IMR-90 (cell line): ENCODE measurements at regions not wholly inside any gene's neighbourhood (a gene's known extent, or its start where the extent isn't known, plus 50 kb on each side); places are given as distances from the start of the nearest gene placed in this dataset.

Experiments used
- ATAC-seq: fragments of 200-7000 bp; cut with Tn5 transposase; 2 replicates; pipeline ENCODE4 v1.9.1; 2020; ENCODE audit warnings: low read depth, mild to moderate bottlenecking, moderate library complexity
- BruUV-seq: library from RNA; stranded (reverse); fragments of 400-500 nt; replicated peaks from 2 replicates; lab custom pipeline; 2021; lab: Mats Ljungman, UMichigan
- CTCF ChIA-PET: fragments of 300-600 bp; formaldehyde crosslinking; extraction: SDS; loops from one replicate; lab custom pipeline; 2021; ENCODE audit warnings: antibody characterized with exemption; lab: Yijun Ruan, JAX
- POLR2A ChIA-PET: fragments of 300-600 bp; sonication (Branson Sonifier 250); formaldehyde crosslinking; loops from one replicate; lab custom pipeline; 2022; ENCODE audit warnings: antibody characterized with exemption; ENCODE audit not compliant: unreplicated experiment; lab: Charles Lee
- DNase-seq: peaks from one replicate; pipeline ENCODE4 v3.0.0; 2013
- H2AFZ ChIP-seq: replicated peaks from 2 replicates; pipeline ENCODE3; 2013; ENCODE audit warnings: low read length, mild to moderate bottlenecking; ENCODE audit not compliant: poor library complexity
- H2AK5ac ChIP-seq: 2 replicates; pipeline ENCODE4 v1.6.1; 2013; ENCODE audit warnings: low read depth, low read length, inconsistent platforms
- H2AK9ac ChIP-seq: replicated peaks from 2 replicates; pipeline ENCODE3; 2013; ENCODE audit warnings: mild to moderate bottlenecking, low read depth, low read length, moderate library complexity; ENCODE audit not compliant: poor library complexity
- H2BK120ac ChIP-seq: 2 replicates; pipeline ENCODE4 v1.6.1; 2013; ENCODE audit warnings: low read depth, low read length, inconsistent platforms
- H2BK15ac ChIP-seq: 3 replicates; pipeline ENCODE4 v1.6.1; 2013; ENCODE audit warnings: low read depth, low read length, inconsistent platforms
- H2BK20ac ChIP-seq: 2 replicates; pipeline ENCODE4 v1.6.1; 2013; ENCODE audit warnings: low read depth, mild to moderate bottlenecking, inconsistent platforms, low read length, moderate library complexity
- H2BK5ac ChIP-seq: 2 replicates; pipeline ENCODE4 v1.6.1; 2013; ENCODE audit warnings: mild to moderate bottlenecking, low read depth, low read length, inconsistent platforms; ENCODE audit not compliant: poor library complexity, severe bottlenecking
- H3K14ac ChIP-seq: replicated peaks from 2 replicates; pipeline ENCODE4 v1.6.1; 2013; ENCODE audit warnings: low read depth, low read length, inconsistent platforms
- H3K18ac ChIP-seq: 2 replicates; pipeline ENCODE4 v1.6.1; 2013; ENCODE audit warnings: low read depth, low read length, control low read depth
- H3K23ac ChIP-seq: 2 replicates; pipeline ENCODE4 v1.6.1; 2013; ENCODE audit warnings: low read depth, low read length, inconsistent platforms
- H3K27ac ChIP-seq: 2 replicates; pipeline ENCODE4 v1.5.1; 2013; ENCODE audit warnings: mild to moderate bottlenecking, control low read depth, low read length; ENCODE audit not compliant: insufficient read depth
- H3K27me3 ChIP-seq: 2 replicates; pipeline ENCODE4 v1.6.1; 2013; ENCODE audit warnings: low read length; ENCODE audit not compliant: control insufficient read depth, insufficient read depth
- H3K36me3 ChIP-seq: 2 replicates; pipeline ENCODE4 v1.6.1; 2013; ENCODE audit warnings: low read length, mixed read lengths; ENCODE audit not compliant: control insufficient read depth, insufficient read depth
- H3K4ac ChIP-seq: 2 replicates; pipeline ENCODE4 v1.6.1; 2013; ENCODE audit warnings: low read depth, low read length, inconsistent platforms
- H3K4me1 ChIP-seq: 2 replicates; pipeline ENCODE4 v1.6.1; 2013; ENCODE audit warnings: low read length, mixed read lengths; ENCODE audit not compliant: control insufficient read depth, insufficient read depth
- H3K4me2 ChIP-seq: 2 replicates; pipeline ENCODE4 v1.6.1; 2013; ENCODE audit warnings: low read depth, mild to moderate bottlenecking, control low read depth, low read length, moderate library complexity
- H3K4me3 ChIP-seq: 2 replicates; pipeline ENCODE4 v1.5.1; 2013; ENCODE audit warnings: low read depth, mild to moderate bottlenecking, control low read depth, low read length, moderate library complexity; ENCODE audit not compliant: insufficient read depth
- H3K56ac ChIP-seq: 2 replicates; pipeline ENCODE4 v1.6.1; 2013; ENCODE audit warnings: low read length, inconsistent platforms; ENCODE audit not compliant: insufficient read depth; ENCODE audit errors: extremely low read depth
- H3K79me1 ChIP-seq, 2 experiments: 2 replicates each; pipeline ENCODE4 v1.6.1; 2013; ENCODE audit warnings: low read length in 2 of 2, inconsistent platforms in 1 of 2, low read depth in 1 of 2
- H3K9ac ChIP-seq: 2 replicates; pipeline ENCODE4 v1.6.1; 2013; ENCODE audit warnings: low read depth, low read length, control low read depth
- H3K9me1 ChIP-seq: 2 replicates; pipeline ENCODE4 v1.6.1; 2013; ENCODE audit warnings: low read length, inconsistent platforms; ENCODE audit not compliant: insufficient read depth
- H3K9me3 ChIP-seq: 2 replicates; pipeline ENCODE4 v1.6.1; 2013; ENCODE audit warnings: low read length; ENCODE audit not compliant: control insufficient read depth, insufficient read depth
- H4K20me1 ChIP-seq: 2 replicates; pipeline ENCODE4 v1.6.1; 2013; ENCODE audit warnings: low read length, inconsistent platforms; ENCODE audit not compliant: insufficient read depth
- H4K5ac ChIP-seq: 2 replicates; pipeline ENCODE4 v1.6.1; 2013; ENCODE audit warnings: mild to moderate bottlenecking, low read depth, low read length, control low read depth
- H4K8ac ChIP-seq, 2 experiments: 2 replicates each; pipeline ENCODE4 v1.6.1; 2013; ENCODE audit warnings: low read depth in 2 of 2, low read length in 2 of 2, control low read depth in 1 of 2, inconsistent platforms in 1 of 2
- H4K91ac ChIP-seq: 2 replicates; pipeline ENCODE4 v1.6.1; 2013; ENCODE audit warnings: low read depth, low read length, inconsistent platforms; ENCODE audit not compliant: insufficient read depth
- BHLHE40 ChIP-seq: fragments of 150-350 bp; IDR thresholded peaks from 2 replicates; pipeline ENCODE4 v1.6.1; 2016; ENCODE audit warnings: mild to moderate bottlenecking, low read depth, low read length
- CEBPB ChIP-seq: IDR thresholded peaks from 2 replicates; pipeline ENCODE4 v1.6.1; 2012; ENCODE audit warnings: low read depth, low read length, improper control_type of control experiment
- CHD1 ChIP-seq: IDR thresholded peaks from 2 replicates; pipeline ENCODE4 v1.6.1; 2012; ENCODE audit warnings: low read depth, low read length, improper control_type of control experiment
- FOS ChIP-seq: fragments of 150-350 bp; IDR thresholded peaks from 2 replicates; pipeline ENCODE4 v1.6.1; 2016; ENCODE audit warnings: low read depth, low read length
- MAFK ChIP-seq: IDR thresholded peaks from 2 replicates; pipeline ENCODE4 v1.6.1; 2012; ENCODE audit warnings: low read depth, low read length, improper control_type of control experiment
- MAZ ChIP-seq: IDR thresholded peaks from 2 replicates; pipeline ENCODE4 v1.6.1; 2012; ENCODE audit warnings: low read depth, mild to moderate bottlenecking, low read length, improper control_type of control experiment, moderate library complexity, borderline replicate concordance
- MXI1 ChIP-seq: IDR thresholded peaks from 2 replicates; pipeline ENCODE4 v1.6.1; 2012; ENCODE audit warnings: low read depth, mild to moderate bottlenecking, low read length, moderate library complexity, borderline replicate concordance
- NFE2L2 ChIP-seq: fragments of 150-350 bp; IDR thresholded peaks from 2 replicates; pipeline ENCODE4 v1.6.1; 2016; ENCODE audit warnings: low read depth, mild to moderate bottlenecking, low read length
- POLR2A ChIP-seq: IDR thresholded peaks from 2 replicates; pipeline ENCODE4 v1.6.1; 2012; ENCODE audit warnings: mild to moderate bottlenecking, low read depth, low read length
- RAD21 ChIP-seq: IDR thresholded peaks from 2 replicates; pipeline ENCODE4 v1.6.1; 2012; ENCODE audit warnings: low read length, improper control_type of control experiment
- RCOR1 ChIP-seq: IDR thresholded peaks from 2 replicates; pipeline ENCODE4 v1.6.1; 2012; ENCODE audit warnings: mild to moderate bottlenecking, low read length, improper control_type of control experiment; ENCODE audit not compliant: insufficient replicate concordance
- RFX5 ChIP-seq: IDR thresholded peaks from 2 replicates; pipeline ENCODE4 v1.8.0; 2012; ENCODE audit warnings: low read depth, mild to moderate bottlenecking, low read length, moderate library complexity
- SMC3 ChIP-seq: fragments of 150-350 bp; IDR thresholded peaks from 2 replicates; pipeline ENCODE4 v1.6.1; 2016; ENCODE audit warnings: low read depth, mild to moderate bottlenecking, antibody characterized with exemption, low read length, moderate library complexity
- dilution Hi-C: fragments of 300-500 bp; cut with HindIII; formaldehyde crosslinking; loops from one replicate; pipeline ENCODE4 v1.14.3; 2018; ENCODE audit warnings: low sequenced_read_pairs; ENCODE audit not compliant: unreplicated experiment
- in situ Hi-C: fragments of 300-500 bp; cut with MboI; formaldehyde crosslinking; loops from 3 replicates; pipeline ENCODE4 v1.14.3; 2019; ENCODE audit warnings: low sequenced_read_pairs, inconsistent platforms, mixed read lengths
- intact Hi-C: fragments of 100-400 bp; cut with micrococcal nuclease; formaldehyde crosslinking; loops from 2 replicates; pipeline ENCODE4 v1.10.0; 2022
- TF ChIP-seq, protein P1 (sequence below): conservative IDR thresholded peaks from 2 replicates; pipeline ENCODE4 v1.5.1; 2012; ENCODE audit warnings: mild to moderate bottlenecking, low read depth, low read length, improper control_type of control experiment
- TF ChIP-seq, protein P2 (sequence below): fragments of 150-350 bp; IDR thresholded peaks from 2 replicates; pipeline ENCODE4 v1.6.1; 2017; ENCODE audit warnings: mild to moderate bottlenecking, antibody characterized with exemption, low read length, low read depth
- TF ChIP-seq, protein P3 (sequence below): fragments of 150-350 bp; IDR thresholded peaks from 2 replicates; pipeline ENCODE4 v1.6.1; 2016; ENCODE audit warnings: low read depth, mild to moderate bottlenecking, low read length, moderate library complexity, borderline replicate concordance

DNA sequence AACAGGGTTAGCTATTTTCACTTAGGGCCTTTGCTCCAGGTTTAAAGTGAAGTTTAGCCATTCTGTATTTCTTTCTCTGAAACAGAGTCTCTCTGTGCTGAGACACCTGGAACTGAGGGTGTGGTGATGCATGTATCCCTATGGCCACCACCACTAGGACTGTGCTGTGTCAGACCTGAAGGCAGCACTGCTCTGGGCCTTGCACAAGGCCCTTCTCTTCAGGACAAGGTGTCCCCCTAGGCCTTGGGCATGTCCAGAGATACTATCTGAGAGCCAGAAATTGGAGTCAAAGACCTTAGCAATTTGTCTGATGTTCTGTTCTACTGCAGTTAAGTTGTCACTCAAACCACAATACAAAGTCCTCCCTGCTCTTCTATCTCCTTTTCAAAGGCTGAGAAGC lies 1649.2 kb downstream of the AMY1C start:
- H3K56ac ChIP-seq: no peak overlapping the region
- H2AK9ac ChIP-seq: no peak overlapping the region
- no peaks in the 10 kb centered on the region for H3K9me1 ChIP-seq
- no peak overlapping the region for H4K8ac ChIP-seq
- no peaks in the 10 kb centered on the region for H3K27me3 ChIP-seq
- no peak overlapping the region for H3K23ac ChIP-seq
- H3K18ac ChIP-seq: no peak overlapping the region
- H4K91ac ChIP-seq: no peak overlapping the region
- no peaks in the 10 kb centered on the region for H3K36me3 ChIP-seq
- no peak overlapping the region for H4K5ac ChIP-seq
- H3K27ac ChIP-seq: no peak overlapping the region
- H3K4me2 ChIP-seq: no peak overlapping the region
- intact Hi-C loops: no loop called here
- H3K4me3 ChIP-seq: no peak overlapping the region
- H3K79me1 ChIP-seq: no peaks in the 10 kb centered on the region
- H2BK15ac ChIP-seq: no peak overlapping the region
- no peak overlapping the region for H2BK20ac ChIP-seq
- no peaks in the 10 kb centered on the region for H3K4me1 ChIP-seq
- ATAC-seq (no peak), DNase-seq (no peak)
- BruUV-seq: no TSS peak
- H2BK120ac ChIP-seq: no peak overlapping the region
- in situ Hi-C loops: no loop called here
- peaks cover 7% of the 10 kb centered on the region for H3K9me3 ChIP-seq
- no peak overlapping the region for H3K14ac ChIP-seq
- H2AK5ac ChIP-seq: no peak overlapping the region
- dilution Hi-C loops: no loop called here
- H2AFZ ChIP-seq: no peak overlapping the region
- no peak overlapping the region for H3K9ac ChIP-seq
- H4K20me1 ChIP-seq: no peaks in the 10 kb centered on the region
- no peak overlapping the region for H3K4ac ChIP-seq
- TF ChIP-seq CEBPB: no peak
- TF ChIP-seq, protein P1, sequence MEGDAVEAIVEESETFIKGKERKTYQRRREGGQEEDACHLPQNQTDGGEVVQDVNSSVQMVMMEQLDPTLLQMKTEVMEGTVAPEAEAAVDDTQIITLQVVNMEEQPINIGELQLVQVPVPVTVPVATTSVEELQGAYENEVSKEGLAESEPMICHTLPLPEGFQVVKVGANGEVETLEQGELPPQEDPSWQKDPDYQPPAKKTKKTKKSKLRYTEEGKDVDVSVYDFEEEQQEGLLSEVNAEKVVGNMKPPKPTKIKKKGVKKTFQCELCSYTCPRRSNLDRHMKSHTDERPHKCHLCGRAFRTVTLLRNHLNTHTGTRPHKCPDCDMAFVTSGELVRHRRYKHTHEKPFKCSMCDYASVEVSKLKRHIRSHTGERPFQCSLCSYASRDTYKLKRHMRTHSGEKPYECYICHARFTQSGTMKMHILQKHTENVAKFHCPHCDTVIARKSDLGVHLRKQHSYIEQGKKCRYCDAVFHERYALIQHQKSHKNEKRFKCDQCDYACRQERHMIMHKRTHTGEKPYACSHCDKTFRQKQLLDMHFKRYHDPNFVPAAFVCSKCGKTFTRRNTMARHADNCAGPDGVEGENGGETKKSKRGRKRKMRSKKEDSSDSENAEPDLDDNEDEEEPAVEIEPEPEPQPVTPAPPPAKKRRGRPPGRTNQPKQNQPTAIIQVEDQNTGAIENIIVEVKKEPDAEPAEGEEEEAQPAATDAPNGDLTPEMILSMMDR: no peak
- TF ChIP-seq, protein P2, sequence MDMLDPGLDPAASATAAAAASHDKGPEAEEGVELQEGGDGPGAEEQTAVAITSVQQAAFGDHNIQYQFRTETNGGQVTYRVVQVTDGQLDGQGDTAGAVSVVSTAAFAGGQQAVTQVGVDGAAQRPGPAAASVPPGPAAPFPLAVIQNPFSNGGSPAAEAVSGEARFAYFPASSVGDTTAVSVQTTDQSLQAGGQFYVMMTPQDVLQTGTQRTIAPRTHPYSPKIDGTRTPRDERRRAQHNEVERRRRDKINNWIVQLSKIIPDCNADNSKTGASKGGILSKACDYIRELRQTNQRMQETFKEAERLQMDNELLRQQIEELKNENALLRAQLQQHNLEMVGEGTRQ: no peak
- no peak for TF ChIP-seq SMC3
- no peak for TF ChIP-seq RAD21
- no peak for TF ChIP-seq MAZ
- TF ChIP-seq, protein P3, sequence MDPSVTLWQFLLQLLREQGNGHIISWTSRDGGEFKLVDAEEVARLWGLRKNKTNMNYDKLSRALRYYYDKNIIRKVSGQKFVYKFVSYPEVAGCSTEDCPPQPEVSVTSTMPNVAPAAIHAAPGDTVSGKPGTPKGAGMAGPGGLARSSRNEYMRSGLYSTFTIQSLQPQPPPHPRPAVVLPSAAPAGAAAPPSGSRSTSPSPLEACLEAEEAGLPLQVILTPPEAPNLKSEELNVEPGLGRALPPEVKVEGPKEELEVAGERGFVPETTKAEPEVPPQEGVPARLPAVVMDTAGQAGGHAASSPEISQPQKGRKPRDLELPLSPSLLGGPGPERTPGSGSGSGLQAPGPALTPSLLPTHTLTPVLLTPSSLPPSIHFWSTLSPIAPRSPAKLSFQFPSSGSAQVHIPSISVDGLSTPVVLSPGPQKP: no peak
- no peak for TF ChIP-seq MAFK
- no peak for TF ChIP-seq POLR2A
- TF ChIP-seq RFX5: no peak
- TF ChIP-seq CHD1: no peak
- TF ChIP-seq MXI1: no peak
- no peak for TF ChIP-seq FOS
- no peak for TF ChIP-seq NFE2L2
- no peak for TF ChIP-seq RCOR1
- TF ChIP-seq BHLHE40: no peak
- POLR2A ChIA-PET: no interaction called here
- CTCF ChIA-PET: no interaction called here
- no peak overlapping the region for H2BK5ac ChIP-seq
